ENCODE measurements at regions not wholly inside any gene's neighbourhood (a gene's known extent, or its start where the extent isn't known, plus 50 kb on each side); places are given as distances from the start of the nearest gene placed in this dataset.

- Histone ChIP-seq H3K4me2 (ENCODE audit: insufficient read depth, low read length) (no peak overlapping the region), H3K79me2 (ENCODE audit: control insufficient read depth, insufficient read depth, low read length) (no peaks in the 10 kb centered on the region), H3K4me3 (replicated peaks in 1 of 3; ENCODE audit: insufficient read depth in 1 of 3, low read depth in 1 of 3, low read length in 3 of 3) (no peak overlapping the region), H3K9me3 (replicated peaks; ENCODE audit: control insufficient read depth, insufficient read depth, low read length) (no peaks in the 10 kb centered on the region), H3K9me1 (replicated peaks; ENCODE audit: control insufficient read depth, extremely low read depth, insufficient read depth, low read length) (no peaks in the 10 kb centered on the region), H3K27me3 (ENCODE audit: control insufficient read depth in 2 of 2, insufficient read depth in 2 of 2, low read length in 2 of 2) (no peaks in the 10 kb centered on the region), H2AFZ (ENCODE audit: low read depth, low read length) (no peak overlapping the region), H3K27ac (ENCODE audit: insufficient read depth, low read depth, low read length) (no peak overlapping the region), H4K20me1 (replicated peaks; ENCODE audit: control insufficient read depth, extremely low read depth, insufficient read depth, low read length) (no peaks in the 10 kb centered on the region), H3K9ac (replicated peaks; ENCODE audit: extremely low read depth, insufficient read depth, low read length) (no peak overlapping the region), H3K4me1 (ENCODE audit: control insufficient read depth, extremely low read depth, insufficient read depth, low read length) (no peaks in the 10 kb centered on the region), H3K36me3 (ENCODE audit: control insufficient read depth in 2 of 2, extremely low read depth in 1 of 2, insufficient read depth in 2 of 2, low read length in 2 of 2) (no peaks in the 10 kb centered on the region)
- intact Hi-C loops (cut with micrococcal nuclease): no loop called here
- ChIA-PET CTCF (no interaction called here), POLR2A (no interaction called here)
- dilution Hi-C loops (cut with MboI; ENCODE audit: extremely low pct_ligation_motif_present, low sequenced_read_pairs): no loop called here
- no peak for FAIRE-seq
- no TSS peak for BruUV-seq (replicated peaks)
- TF ChIP-seq MAX (IDR thresholded peaks at IDR 0.05; ENCODE audit: insufficient read depth, insufficient read length) (no peak), FOS (IDR thresholded peaks at IDR 0.05; ENCODE audit: borderline replicate concordance, insufficient read depth, low read length) (no peak), GATA2 (IDR thresholded peaks at IDR 0.05; ENCODE audit: insufficient read depth, insufficient read length, low read depth, low read length) (no peak)
- no peak for DNase-seq (ENCODE audit: low read depth, low spot score)
These were observed 83.8 kb upstream of the FIBIN start for GRCh38 chr11:26909991-26910591.

- Histone ChIP-seq H3K4me2 (ENCODE audit: insufficient read depth, low read length) (no peak overlapping the region), H2AFZ (ENCODE audit: low read depth, low read length) (no peak overlapping the region), H3K27me3 (ENCODE audit: control insufficient read depth in 2 of 2, insufficient read depth in 2 of 2, low read length in 2 of 2) (no peaks in the 10 kb centered on the region), H3K4me1 (ENCODE audit: control insufficient read depth, extremely low read depth, insufficient read depth, low read length) (no peaks in the 10 kb centered on the region), H3K27ac (ENCODE audit: insufficient read depth, low read depth, low read length) (no peak overlapping the region), H3K36me3 (ENCODE audit: control insufficient read depth in 2 of 2, extremely low read depth in 1 of 2, insufficient read depth in 2 of 2, low read length in 2 of 2) (no peaks in the 10 kb centered on the region), H3K4me3 (replicated peaks in 1 of 3; ENCODE audit: insufficient read depth in 1 of 3, low read depth in 1 of 3, low read length in 3 of 3) (no peak overlapping the region), H3K9me1 (replicated peaks; ENCODE audit: control insufficient read depth, extremely low read depth, insufficient read depth, low read length) (no peaks in the 10 kb centered on the region), H3K79me2 (ENCODE audit: control insufficient read depth, insufficient read depth, low read length) (no peaks in the 10 kb centered on the region), H3K9me3 (replicated peaks; ENCODE audit: control insufficient read depth, insufficient read depth, low read length) (peaks cover 2% of the 10 kb centered on the region), H3K9ac (replicated peaks; ENCODE audit: extremely low read depth, insufficient read depth, low read length) (no peak overlapping the region), H4K20me1 (replicated peaks; ENCODE audit: control insufficient read depth, extremely low read depth, insufficient read depth, low read length) (no peaks in the 10 kb centered on the region)
- POLR2A ChIA-PET: no interaction called here
- no TSS peak for BruUV-seq (replicated peaks)
- TF ChIP-seq CTCF (IDR thresholded peaks at IDR 0.05; ENCODE audit: extremely low read depth in 1 of 2, insufficient read depth in 1 of 2, low read depth in 1 of 2, low read length in 2 of 2): no peak
- TF ChIP-seq MAX (IDR thresholded peaks at IDR 0.05; ENCODE audit: insufficient read depth, insufficient read length): no peak
- no peak for TF ChIP-seq FOS (IDR thresholded peaks at IDR 0.05; ENCODE audit: borderline replicate concordance, insufficient read depth, low read length)
- no peak for TF ChIP-seq EZH2 (IDR thresholded peaks at IDR 0.05; ENCODE audit: borderline replicate concordance, low read depth, low read length, severe bottlenecking)
- no peak for TF ChIP-seq MYC (IDR thresholded peaks at IDR 0.05; ENCODE audit: low read depth, low read length)
- TF ChIP-seq JUN (IDR thresholded peaks at IDR 0.05; ENCODE audit: borderline replicate concordance, insufficient read depth, insufficient read length, low read depth): no peak
- no peak for TF ChIP-seq GATA2 (IDR thresholded peaks at IDR 0.05; ENCODE audit: insufficient read depth, insufficient read length, low read depth, low read length)
- no peak for TF ChIP-seq POLR2AphosphoS5 (IDR thresholded peaks at IDR 0.05; ENCODE audit: insufficient read depth, low read depth, low read length)
- TF ChIP-seq POLR2A (IDR thresholded peaks at IDR 0.05; ENCODE audit: low read depth, low read length): no peak
- no peak for DNase-seq (ENCODE audit: low read depth, low spot score)
- FAIRE-seq: no peak
- CTCF ChIA-PET: no interaction called here
- dilution Hi-C loops (cut with MboI; ENCODE audit: extremely low pct_ligation_motif_present, low sequenced_read_pairs) (no loop called here), intact Hi-C loops (cut with micrococcal nuclease) (no loop called here)
These were observed 78.9 kb upstream of the FIBIN start for GRCh38 chr11:26914968-26915367.

Measured in endothelial cell of umbilical vein (primary cell).